HCT116 (cell line): ENCODE measurements at regions not wholly inside any gene's neighbourhood (a gene's known extent, or its start where the extent isn't known, plus 50 kb on each side); places are given as distances from the start of the nearest gene placed in this dataset.

ENCODE experiments used
- ATF3 ChIP-seq: IDR thresholded peaks from 2 replicates; pipeline ENCODE4 v1.6.1; 2012
- EGR1 ChIP-seq: IDR thresholded peaks from 2 replicates; pipeline ENCODE4 v1.6.1; 2012; ENCODE audit warnings: low read depth
- EZH2 ChIP-seq: fragments of 200-600 bp; sonication (generic); IDR thresholded peaks from 2 replicates; pipeline ENCODE4 v1.6.1; 2017; ENCODE audit warnings: antibody characterized with exemption, mixed run types
- EZH2phosphoT487 ChIP-seq: fragments of 200-600 bp; IDR thresholded peaks from 2 replicates; pipeline ENCODE4 v1.6.1; 2018; ENCODE audit warnings: antibody characterized with exemption, borderline replicate concordance
- POLR2AphosphoS5 ChIP-seq: IDR thresholded peaks from 2 replicates; pipeline ENCODE4 v1.6.1; 2011; ENCODE audit warnings: mild to moderate bottlenecking, low read depth, low read length, moderate library complexity
- RAD21 ChIP-seq: IDR thresholded peaks from 2 replicates; pipeline ENCODE4 v1.6.1; 2012; ENCODE audit warnings: low read depth, mild to moderate bottlenecking
- TF ChIP-seq, protein P1 (sequence below), 3 experiments: fragments of 200-600 bp in 1 of 3; sonication (generic) in 1 of 3; IDR thresholded peaks in 2 of 3; conservative IDR thresholded peaks in 1 of 3; 2 replicates each; pipeline ENCODE4 v1.5.1; 2012 to 2017; ENCODE audit warnings: low read depth in 2 of 3, low read length in 2 of 3, antibody characterized with exemption in 1 of 3, borderline replicate concordance in 1 of 3, control low read depth in 1 of 3, mild to moderate bottlenecking in 1 of 3, mixed read lengths in 1 of 3, mixed run types in 1 of 3, moderate library complexity in 1 of 3; ENCODE audit not compliant: insufficient read depth in 1 of 3
- TF ChIP-seq, protein P2 (sequence below): IDR thresholded peaks from 2 replicates; pipeline ENCODE4 v1.6.1; 2012; ENCODE audit warnings: low read depth

DNA sequence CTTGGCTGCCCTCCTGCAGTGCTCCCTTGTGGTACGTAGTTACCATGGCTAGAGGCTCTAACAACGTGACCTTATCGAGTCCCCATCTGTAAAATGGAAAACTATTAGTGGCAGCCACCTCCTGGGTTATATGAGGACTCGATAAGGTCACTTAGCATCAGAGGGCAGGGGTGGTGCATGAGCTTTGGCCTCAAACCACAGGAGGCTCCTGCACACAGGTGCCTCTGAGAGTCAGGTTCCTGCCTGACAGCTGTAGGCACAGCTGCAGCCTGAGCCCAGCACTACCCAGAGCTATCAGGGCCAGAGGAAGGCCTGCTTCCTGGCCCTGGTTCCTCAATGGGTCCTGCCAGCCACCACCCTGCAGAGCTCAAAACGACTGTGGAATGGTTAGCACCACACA lies 57.2 kb upstream of the SEC14L1 start:
- no peak for TF ChIP-seq EGR1
- TF ChIP-seq, protein P1, sequence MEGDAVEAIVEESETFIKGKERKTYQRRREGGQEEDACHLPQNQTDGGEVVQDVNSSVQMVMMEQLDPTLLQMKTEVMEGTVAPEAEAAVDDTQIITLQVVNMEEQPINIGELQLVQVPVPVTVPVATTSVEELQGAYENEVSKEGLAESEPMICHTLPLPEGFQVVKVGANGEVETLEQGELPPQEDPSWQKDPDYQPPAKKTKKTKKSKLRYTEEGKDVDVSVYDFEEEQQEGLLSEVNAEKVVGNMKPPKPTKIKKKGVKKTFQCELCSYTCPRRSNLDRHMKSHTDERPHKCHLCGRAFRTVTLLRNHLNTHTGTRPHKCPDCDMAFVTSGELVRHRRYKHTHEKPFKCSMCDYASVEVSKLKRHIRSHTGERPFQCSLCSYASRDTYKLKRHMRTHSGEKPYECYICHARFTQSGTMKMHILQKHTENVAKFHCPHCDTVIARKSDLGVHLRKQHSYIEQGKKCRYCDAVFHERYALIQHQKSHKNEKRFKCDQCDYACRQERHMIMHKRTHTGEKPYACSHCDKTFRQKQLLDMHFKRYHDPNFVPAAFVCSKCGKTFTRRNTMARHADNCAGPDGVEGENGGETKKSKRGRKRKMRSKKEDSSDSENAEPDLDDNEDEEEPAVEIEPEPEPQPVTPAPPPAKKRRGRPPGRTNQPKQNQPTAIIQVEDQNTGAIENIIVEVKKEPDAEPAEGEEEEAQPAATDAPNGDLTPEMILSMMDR (IDR thresholded peaks at IDR 0.05 in 2 of 3, conservative IDR thresholded peaks at IDR 0.05 in 1 of 3; ENCODE audit: borderline replicate concordance in 1 of 3, insufficient read depth in 1 of 3, low read depth in 2 of 3, low read length in 2 of 3) = no peak
- TF ChIP-seq EZH2 = no peak
- no peak for TF ChIP-seq EZH2phosphoT487
- no peak for TF ChIP-seq ATF3
- TF ChIP-seq, protein P2, sequence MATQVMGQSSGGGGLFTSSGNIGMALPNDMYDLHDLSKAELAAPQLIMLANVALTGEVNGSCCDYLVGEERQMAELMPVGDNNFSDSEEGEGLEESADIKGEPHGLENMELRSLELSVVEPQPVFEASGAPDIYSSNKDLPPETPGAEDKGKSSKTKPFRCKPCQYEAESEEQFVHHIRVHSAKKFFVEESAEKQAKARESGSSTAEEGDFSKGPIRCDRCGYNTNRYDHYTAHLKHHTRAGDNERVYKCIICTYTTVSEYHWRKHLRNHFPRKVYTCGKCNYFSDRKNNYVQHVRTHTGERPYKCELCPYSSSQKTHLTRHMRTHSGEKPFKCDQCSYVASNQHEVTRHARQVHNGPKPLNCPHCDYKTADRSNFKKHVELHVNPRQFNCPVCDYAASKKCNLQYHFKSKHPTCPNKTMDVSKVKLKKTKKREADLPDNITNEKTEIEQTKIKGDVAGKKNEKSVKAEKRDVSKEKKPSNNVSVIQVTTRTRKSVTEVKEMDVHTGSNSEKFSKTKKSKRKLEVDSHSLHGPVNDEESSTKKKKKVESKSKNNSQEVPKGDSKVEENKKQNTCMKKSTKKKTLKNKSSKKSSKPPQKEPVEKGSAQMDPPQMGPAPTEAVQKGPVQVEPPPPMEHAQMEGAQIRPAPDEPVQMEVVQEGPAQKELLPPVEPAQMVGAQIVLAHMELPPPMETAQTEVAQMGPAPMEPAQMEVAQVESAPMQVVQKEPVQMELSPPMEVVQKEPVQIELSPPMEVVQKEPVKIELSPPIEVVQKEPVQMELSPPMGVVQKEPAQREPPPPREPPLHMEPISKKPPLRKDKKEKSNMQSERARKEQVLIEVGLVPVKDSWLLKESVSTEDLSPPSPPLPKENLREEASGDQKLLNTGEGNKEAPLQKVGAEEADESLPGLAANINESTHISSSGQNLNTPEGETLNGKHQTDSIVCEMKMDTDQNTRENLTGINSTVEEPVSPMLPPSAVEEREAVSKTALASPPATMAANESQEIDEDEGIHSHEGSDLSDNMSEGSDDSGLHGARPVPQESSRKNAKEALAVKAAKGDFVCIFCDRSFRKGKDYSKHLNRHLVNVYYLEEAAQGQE = no peak
- no peak for TF ChIP-seq POLR2AphosphoS5
- TF ChIP-seq RAD21 = no peak
